Left kidney (tissue), 1 donor: ENCODE measurements at regions not wholly inside any gene's neighbourhood (a gene's known extent, or its start where the extent isn't known, plus 50 kb on each side); places are given as distances from the start of the nearest gene placed in this dataset.
A peak's percentile ranks its signal among the peaks of the same experiment; 100 is the strongest.

ENCODE experiments used
- DNase-seq: peaks from one replicate; pipeline ENCODE4 v3.0.0-alpha.2; 2013

- no peak for DNase-seq
These were observed 163.5 kb upstream of the ZMIZ1 start for GRCh38 chr10:78905015-78905956.

GRCh38 chr10:78905957-78906308 lies 162.8 kb upstream of the ZMIZ1 start:
- DNase-seq = no peak

- no peak for DNase-seq
These were observed 161.9 kb upstream of the ZMIZ1 start for GRCh38 chr10:78906734-78907390.

- DNase-seq = no peak
These were observed 161.1 kb upstream of the ZMIZ1 start for GRCh38 chr10:78907551-78908211.

DNA sequence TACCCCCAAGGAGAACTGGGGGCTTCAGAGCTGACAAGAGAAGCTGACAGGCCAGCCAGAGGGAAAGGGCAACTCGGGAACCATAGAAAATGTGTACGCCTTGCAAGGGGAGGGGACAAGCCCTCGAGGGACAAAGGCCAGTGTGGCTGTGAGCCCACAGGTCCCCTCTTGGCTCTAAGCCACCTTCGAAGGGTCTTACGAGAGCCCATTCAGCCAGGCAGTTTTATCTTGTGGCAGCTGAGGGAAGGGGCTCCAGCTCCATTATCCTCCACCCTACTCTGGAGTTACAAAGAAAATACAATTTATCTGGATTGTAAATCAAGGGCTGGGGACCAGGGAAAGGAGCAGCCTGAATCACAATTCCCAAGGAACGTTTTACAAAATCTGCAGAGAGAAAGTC lies 159.5 kb upstream of the ZMIZ1 start:
- DNase-seq = no peak

DNA sequence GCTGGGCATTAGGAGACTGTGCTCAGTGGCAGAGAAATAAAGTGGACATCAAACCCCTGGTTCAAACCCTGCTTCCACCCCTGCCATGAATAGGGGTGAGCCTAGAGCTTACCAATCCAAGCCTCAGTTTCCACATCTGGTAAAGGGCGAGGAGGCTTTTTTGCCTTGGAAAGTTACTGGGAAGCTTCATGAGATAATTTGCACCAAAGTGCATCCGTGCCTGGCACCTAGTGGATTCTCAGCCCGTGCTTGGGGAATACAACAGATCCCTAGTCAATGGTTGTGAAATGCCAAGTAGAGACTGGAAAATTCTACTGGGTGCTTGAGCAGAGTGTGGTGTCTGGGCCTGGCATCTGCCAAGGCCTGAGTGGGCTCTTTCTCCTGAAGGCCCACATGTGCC lies 158.7 kb upstream of the ZMIZ1 start:
- DNase-seq = no peak

DNA sequence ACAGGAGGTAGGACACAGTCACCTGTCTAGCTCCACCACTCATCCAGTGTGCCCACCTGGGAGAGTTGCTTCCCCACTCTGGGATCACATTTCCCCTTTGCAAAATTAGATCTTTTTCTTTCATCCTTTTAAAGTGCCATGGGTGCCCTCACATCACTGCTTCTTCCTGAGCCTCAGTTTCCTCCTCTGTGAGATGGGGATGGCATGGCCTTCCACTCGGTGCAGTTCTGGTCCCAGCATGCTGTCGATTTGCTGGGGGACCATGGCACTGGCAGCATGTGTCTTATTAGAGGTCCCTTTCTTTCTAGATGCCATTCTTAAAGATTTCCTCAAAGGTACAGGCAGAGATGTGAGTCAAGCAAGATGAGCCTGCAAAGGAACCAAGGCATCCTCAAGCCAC lies 158.3 kb upstream of the ZMIZ1 start:
- no peak for DNase-seq

- DNase-seq = no peak
These were observed 157.9 kb upstream of the ZMIZ1 start for GRCh38 chr10:78910886-78911285.

DNA sequence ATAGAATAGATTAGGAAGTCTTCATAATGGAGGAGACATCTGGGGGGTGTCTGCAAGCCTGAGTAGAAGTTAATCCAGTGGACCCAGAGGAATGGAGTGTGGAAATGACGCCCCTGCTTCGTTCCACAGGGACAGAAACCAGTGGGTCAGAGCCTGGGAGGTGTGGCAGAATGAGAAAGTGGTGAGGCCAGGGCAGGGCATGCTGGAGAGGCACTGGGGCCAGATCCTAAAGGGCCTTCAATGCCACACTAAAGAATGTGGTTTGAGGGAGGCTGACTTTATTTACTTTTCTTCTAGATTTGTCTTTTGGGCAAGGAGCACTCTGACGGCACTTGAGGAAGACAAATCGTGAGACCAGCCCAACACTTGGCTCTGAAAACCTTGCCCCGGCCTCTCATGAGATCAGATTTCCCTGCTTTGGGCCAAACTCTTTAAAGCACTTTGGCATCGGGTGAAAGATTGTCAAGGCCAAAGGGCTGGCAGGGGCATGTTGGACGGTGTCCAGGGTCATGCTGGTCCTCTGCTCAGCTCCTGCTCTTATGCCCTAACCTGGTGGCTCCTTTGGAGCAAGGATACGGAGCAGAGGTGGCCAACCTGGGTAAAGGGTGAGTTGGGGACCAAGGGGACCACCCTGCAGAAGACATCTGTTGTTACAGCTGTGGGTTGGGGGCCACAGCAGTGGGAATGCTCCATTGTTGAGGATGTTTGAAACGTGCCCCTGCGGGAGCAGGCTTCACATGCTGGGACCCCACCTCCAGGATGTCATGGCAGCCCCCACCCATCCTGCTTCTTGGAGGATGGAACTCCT lies 157.0 kb upstream of the ZMIZ1 start:
- DNase-seq = no peak

GRCh38 chr10:78912361-78913218 lies 156.2 kb upstream of the ZMIZ1 start:
- DNase-seq = no peak

GRCh38 chr10:78913219-78914059 lies 155.3 kb upstream of the ZMIZ1 start:
- DNase-seq = peak; percentile 51

DNA sequence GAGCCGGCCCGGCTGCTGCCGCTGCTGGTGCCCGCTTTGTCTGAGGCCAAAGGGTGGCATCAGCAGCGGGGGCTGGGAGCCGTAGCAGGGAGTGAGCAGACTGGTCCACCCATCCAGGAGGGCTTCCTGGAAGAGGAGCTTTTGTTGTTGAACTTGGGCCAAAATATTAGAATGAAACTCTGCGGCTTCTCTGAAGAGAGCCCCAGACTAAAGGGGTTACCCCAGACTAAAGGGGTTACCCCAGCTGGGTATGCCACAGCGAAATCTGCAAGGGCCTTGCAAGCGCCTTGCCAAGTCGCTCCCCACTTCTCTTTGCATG lies 154.7 kb upstream of the ZMIZ1 start:
- DNase-seq = no peak

GRCh38 chr10:78914502-78915189 lies 154.1 kb upstream of the ZMIZ1 start:
- no peak for DNase-seq

- no peak for DNase-seq
These were observed 153.6 kb upstream of the ZMIZ1 start for GRCh38 chr10:78915190-78915518.

DNA sequence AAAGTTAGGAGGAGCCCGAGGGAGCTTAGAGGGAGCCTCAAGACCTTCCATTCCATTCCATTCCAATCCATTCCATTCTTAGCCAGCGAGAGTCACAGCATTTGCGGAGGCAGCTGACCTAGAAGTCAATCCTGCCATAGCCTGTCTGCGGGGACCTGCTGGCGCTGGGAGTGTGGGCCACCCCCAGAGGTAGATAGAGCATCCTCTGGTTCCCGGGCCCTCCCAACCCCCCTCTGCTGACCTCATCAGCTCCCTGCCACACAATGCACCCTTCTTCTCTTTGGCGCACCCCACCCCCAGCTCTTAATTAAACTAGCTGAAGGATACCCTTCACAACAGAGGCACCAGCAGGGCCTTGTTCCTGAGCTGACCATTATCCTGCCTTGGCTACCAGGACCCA lies 152.5 kb upstream of the ZMIZ1 start:
- DNase-seq = no peak

- DNase-seq = peak; percentile 85
These were observed 149.4 kb upstream of the ZMIZ1 start for GRCh38 chr10:78919181-78919966.

DNA sequence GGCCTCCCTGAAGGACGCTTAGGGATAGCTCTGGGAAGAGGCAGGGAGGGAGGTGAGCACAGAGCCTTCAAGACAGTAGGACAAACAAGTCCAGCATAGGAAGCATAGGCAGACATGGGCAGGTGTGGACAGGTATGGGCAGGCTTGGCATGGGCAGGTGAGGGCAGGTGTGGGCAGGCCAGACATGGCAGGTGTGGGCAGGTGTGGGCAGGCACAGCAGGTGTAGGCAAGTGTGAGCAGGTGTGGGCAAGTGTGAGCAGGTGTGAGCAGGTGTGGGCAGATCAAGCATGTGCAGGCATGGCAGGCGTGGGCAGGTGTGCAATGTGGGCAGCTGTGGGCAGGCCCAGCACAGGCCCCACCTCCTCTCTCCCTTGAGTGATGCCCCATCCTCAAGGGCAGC lies 148.8 kb upstream of the ZMIZ1 start:
- DNase-seq = no peak

DNA sequence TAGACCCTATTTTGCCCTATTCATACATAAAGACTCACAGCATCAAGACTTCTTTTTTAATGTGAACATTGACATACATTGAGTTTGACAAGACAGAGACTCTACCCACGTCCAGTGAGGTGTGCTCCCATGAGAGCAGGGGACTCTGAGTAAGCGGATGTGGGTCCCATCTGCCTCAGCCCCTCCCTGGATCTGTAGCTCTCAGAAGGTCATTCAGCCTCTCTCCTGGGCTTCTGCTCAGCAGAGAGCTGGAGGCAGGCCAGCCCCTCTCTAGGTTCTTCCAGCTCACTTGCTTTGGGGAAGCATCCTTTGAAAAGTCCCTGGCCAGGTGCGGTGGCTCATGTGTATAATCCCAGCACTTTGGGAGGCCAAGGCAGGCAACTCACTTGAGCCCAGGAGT lies 146.9 kb upstream of the ZMIZ1 start:
- DNase-seq = no peak

- DNase-seq = no peak
These were observed 145.0 kb upstream of the ZMIZ1 start for GRCh38 chr10:78923647-78924318.
